Neural progenitor cell (in vitro differentiated cells): ENCODE measurements at regions not wholly inside any gene's neighbourhood (a gene's known extent, or its start where the extent isn't known, plus 50 kb on each side); places are given as distances from the start of the nearest gene placed in this dataset.

Experiments used
- CTCF ChIP-seq: fragments of 200-600 bp; sonication (generic); IDR thresholded peaks from 2 replicates; pipeline ENCODE4 v1.5.1; 2017; ENCODE audit warnings: antibody characterized with exemption, mild to moderate bottlenecking
- EZH2 ChIP-seq: fragments of 200-600 bp; sonication (generic); IDR thresholded peaks from 2 replicates; pipeline ENCODE4 v1.6.1; 2017; ENCODE audit warnings: antibody characterized with exemption, mild to moderate bottlenecking, moderate library complexity
- EZH2phosphoT487 ChIP-seq: fragments of 200-600 bp; sonication (generic); IDR thresholded peaks from 2 replicates; pipeline ENCODE4 v1.6.1; 2017; ENCODE audit warnings: antibody characterized with exemption

GRCh38 chr2:133801946-133802345 lies 233.7 kb upstream of the NCKAP5 start:
- TF ChIP-seq CTCF (no peak), EZH2 (no peak), EZH2phosphoT487 (no peak)
